ENCODE measurements at regions not wholly inside any gene's neighbourhood (a gene's known extent, or its start where the extent isn't known, plus 50 kb on each side); places are given as distances from the start of the nearest gene placed in this dataset.

GRCh38 chr3:90092994-90093393 lies 985.6 kb downstream of the EPHA3 start:
- TF ChIP-seq CTCF (IDR thresholded peaks at IDR 0.05; ENCODE audit: insufficient read depth, low read length) (peak; percentile 38), SPI1 (IDR thresholded peaks at IDR 0.05; ENCODE audit: borderline replicate concordance, low read depth) (no peak), POLR2AphosphoS5 (IDR thresholded peaks at IDR 0.05; ENCODE audit: low read depth) (no peak), REST (IDR thresholded peaks at IDR 0.05; ENCODE audit: insufficient replicate concordance, low read depth) (no peak)
